Mucosa of gallbladder (tissue), 1 donor: ENCODE measurements at regions not wholly inside any gene's neighbourhood (a gene's known extent, or its start where the extent isn't known, plus 50 kb on each side); places are given as distances from the start of the nearest gene placed in this dataset.
"Not testable (repeated sequence)": the region's sequence is repeated elsewhere in the genome, so short reads cannot be mapped to it uniquely, and the experiment has no call there.

Source experiments
- DNase-seq: peaks from one replicate; pipeline ENCODE4 v3.0.0-alpha.2; 2020; ENCODE audit warnings: low spot score
- donor health status: DM: no; HTN: no; CAD: no.

DNA sequence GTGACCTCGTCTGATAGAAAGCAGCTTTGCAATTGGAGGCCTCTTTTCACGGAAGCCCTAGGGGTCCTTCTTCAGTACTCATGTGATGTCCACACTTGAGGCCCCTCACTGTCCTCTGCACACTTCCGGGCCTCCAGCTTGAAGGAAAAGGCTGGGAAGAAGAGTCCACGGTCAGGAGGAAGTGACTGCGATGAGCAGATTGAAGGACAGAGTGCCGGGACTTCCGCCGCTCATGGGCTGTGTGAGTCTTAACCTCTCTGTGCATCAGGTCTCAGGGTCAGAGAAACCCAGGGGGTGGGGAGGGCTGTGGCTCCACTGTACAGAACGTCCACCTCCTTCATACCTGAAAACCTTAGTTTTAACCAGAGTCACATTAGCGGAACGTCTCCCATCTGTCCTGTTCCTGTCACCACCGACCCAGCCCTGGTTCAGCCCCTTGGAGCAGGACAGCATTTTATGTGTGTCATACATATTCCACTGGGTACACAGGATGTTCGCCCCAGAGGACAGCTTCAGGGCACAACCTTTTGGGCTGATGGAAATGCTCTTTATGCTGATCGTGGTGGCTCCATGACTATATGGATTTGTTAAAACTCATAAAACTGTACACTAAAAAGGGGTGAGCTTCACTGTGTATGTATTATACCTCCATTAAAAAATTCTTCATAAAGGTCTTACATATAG is 51.0 kb upstream of the SORCS2 start:
- DNase-seq: no peak

- no peak for DNase-seq
Measured at GRCh38 chr4:7140692-7141069, 51.7 kb upstream of the SORCS2 start.

- no peak for DNase-seq
Measured at GRCh38 chr4:7140062-7140691, 52.2 kb upstream of the SORCS2 start.

- DNase-seq: no peak
Measured at GRCh38 chr4:7139167-7139982, 53.0 kb upstream of the SORCS2 start.

- no peak for DNase-seq
Measured at GRCh38 chr4:7138223-7139166, 53.8 kb upstream of the SORCS2 start.

DNA sequence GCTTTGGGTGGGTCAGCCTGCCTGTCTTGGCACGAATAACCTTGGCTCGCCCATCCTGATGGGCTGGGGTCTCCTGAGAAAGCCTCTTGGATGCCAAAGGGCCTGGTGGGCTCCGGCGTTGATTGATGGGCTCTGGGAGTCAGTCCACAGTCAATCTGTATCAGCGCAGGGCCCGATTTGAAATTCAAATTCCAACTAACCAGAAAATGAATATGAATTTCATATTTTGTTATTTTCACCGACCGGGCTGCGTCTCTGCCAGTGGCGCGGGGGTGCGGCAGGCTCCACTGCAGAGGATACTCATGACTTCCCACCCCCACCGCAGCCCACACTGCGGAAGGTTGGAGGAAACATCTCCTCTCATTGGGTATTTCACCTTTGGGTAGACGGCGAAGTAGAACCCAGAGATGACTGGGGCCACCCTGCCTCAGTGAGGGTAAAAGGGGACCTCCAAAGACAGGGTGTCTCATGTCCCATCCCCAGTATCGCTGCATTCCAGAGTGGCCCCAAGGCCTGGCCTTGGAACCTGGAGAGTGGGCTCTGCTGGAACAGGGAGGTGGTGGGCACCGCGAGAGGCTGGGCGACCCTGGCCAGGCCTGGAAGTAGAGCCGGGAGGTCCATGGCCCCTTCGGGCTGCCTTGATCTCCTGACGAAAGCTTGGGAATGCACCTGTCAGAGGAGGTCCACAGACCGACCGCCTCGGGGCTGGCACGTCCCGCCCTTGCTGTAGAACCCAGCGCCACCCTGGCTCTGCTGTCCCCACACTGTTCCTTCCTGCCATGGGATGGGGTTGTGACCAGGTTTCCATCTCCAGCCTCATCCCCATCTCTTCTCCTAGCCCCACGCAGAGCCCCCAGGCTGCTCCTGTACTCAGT is 54.8 kb upstream of the SORCS2 start:
- DNase-seq: no peak

DNA sequence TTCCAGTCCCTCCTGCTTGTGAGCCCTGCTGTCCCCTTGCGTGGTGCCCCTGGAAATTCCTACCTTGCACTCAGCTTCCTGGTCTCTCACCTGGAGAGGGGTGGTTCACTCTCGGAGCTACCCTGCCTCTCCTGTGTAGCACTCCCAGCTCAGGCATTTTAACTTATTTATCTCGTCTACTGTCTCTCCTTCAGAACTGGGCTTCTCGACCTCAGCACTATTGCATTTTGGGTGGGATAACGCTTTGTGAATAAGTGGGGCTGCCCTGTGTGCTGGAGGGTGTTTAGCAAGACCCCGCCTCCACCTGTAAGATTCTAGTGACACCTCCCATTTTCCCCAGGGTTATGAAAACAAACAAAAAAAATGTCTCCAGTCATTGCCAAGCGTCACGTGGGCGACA is 56.0 kb upstream of the SORCS2 start:
- DNase-seq: no peak

DNA sequence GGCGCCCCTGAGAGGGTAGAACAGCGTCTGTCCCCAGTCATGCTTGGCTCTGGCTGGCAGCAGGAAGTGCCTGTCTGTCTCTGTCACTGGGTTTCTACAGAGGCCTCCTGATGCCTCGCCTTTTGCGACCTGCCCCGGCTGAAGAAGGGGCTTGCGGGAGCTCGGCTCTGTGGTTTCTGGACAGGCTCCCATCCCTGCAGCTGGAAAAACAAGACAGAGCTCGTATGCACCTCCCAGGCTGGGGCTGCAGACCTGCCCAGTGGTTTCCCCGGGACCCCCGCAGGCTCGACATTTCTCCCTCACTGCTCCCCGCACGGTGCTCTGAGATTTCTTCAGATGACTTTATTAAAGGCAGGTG is 57.0 kb upstream of the SORCS2 start:
- DNase-seq: no peak

- peak; percentile 69 for DNase-seq
Measured at GRCh38 chr4:7134737-7135388, 57.5 kb upstream of the SORCS2 start.

DNA sequence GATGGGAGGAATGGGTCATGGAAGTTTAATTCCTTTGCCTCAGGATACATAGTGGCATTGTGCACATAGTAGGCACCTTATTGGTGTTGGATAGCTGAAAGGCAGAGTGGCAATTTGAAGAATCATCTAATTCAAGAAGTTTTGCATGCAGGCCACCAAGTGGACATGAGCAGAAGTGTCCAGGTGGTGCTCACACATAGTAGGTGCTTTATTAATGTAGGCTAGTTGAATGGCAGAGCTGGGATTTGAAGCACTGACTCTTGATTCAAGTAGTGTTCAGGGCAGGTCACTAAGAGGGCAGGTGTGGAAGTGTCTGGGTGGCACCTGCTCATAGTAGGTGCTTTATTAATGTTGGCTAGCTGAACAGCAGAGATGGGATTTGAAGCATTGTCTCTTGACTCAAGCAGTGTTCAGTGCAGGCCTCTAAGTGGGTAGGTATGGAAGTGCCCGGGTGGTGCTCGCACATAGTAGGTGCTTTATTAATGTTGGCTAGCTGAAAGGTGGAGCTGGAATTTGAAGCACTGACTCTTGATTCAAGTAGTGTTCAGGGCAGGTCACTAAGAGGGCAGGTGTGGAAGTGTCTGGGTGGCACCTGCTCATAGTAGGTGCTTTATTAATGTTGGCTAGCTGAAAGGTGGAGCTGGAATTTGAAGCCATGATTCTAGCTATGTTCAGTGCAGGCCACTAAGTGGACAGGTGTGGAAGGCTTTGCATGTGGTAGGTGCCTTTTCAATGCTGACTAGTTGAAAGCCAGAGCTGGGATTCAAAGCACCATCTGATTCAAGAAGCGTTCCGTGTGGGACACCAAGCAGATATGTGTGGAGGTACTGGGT is 58.3 kb upstream of the SORCS2 start:
- DNase-seq: not testable (repeated sequence)

GRCh38 chr4:7132730-7133582 is 59.4 kb upstream of the SORCS2 start:
- DNase-seq: no peak

- no peak for DNase-seq
Measured at GRCh38 chr4:7132249-7132648, 60.1 kb upstream of the SORCS2 start.

DNA sequence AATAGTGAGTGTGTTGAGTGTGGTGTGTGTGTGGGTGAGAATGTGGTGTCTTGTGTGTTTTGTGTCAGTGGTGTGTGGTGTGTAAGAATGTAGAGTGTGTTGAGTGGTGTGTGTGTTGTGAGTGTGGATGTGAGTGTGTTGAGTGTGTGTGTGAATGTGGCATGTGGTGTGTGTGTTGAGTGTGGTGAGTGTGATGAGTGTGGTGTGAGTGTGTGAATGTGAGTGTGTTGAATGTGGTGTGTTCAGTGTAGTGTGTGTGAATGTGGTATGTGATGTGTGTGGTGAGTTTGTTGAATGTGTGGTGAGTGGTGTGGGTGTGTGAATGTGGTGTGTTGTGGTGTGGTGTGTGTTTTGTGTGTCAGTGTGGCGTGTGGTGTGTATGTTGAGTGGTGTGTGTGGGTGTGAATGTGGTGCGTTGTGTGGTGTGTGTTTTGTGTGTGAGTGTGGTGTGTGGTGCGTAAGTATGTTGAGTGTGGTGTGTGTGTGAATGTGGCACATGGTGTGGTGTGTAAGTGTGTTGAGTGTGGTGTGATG is 60.8 kb upstream of the SORCS2 start:
- DNase-seq: no peak

GRCh38 chr4:7130621-7131211 is 61.6 kb upstream of the SORCS2 start:
- DNase-seq: no peak

- DNase-seq: no peak
Measured at GRCh38 chr4:7129871-7130620, 62.2 kb upstream of the GRPEL1 start.

- DNase-seq: no peak
Measured at GRCh38 chr4:7128644-7129043, 60.8 kb upstream of the GRPEL1 start.

DNA sequence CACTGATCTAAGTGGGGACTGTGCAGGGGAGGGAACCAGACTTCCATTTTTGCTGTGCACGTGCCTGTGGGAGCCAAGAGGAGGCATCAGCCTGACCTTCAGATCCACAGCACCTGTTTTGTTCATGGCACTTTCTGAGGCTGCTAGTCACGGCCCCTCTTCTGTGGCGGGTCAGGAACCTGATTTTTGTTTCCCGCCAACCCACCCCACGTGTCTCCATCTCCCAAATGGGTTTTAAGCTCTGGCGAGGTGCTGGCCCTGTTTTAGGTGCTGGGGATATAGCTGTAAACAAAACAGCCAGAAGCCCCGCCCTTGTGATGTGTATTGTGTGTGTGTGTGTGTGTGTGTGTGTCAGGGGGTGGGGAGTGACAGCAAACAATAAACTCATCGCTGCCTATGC is 60.4 kb upstream of the GRPEL1 start:
- DNase-seq: no peak
